ENCODE measurements at regions not wholly inside any gene's neighbourhood (a gene's known extent, or its start where the extent isn't known, plus 50 kb on each side); places are given as distances from the start of the nearest gene placed in this dataset.

DNA sequence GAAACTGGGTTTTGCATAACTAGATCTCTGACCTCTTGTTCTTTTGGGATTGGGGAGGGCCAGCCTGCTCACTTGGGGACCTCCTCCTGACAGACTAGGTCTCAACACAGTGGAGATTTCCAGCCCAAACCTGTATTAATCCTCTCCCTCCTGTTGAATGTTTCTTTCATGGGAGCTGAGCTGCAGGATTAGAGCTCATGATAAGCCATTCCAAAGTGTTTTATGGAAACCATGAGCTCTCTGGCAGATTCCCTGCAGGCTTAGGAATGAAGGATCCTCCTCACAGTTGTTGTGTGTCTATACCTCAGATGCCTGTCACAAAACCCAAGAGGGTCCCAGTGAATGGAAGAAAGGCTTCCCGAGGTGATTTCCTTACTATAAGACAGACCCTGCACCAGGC, 248.4 kb upstream of the B3GAT1 start:
- TF ChIP-seq, protein P1, sequence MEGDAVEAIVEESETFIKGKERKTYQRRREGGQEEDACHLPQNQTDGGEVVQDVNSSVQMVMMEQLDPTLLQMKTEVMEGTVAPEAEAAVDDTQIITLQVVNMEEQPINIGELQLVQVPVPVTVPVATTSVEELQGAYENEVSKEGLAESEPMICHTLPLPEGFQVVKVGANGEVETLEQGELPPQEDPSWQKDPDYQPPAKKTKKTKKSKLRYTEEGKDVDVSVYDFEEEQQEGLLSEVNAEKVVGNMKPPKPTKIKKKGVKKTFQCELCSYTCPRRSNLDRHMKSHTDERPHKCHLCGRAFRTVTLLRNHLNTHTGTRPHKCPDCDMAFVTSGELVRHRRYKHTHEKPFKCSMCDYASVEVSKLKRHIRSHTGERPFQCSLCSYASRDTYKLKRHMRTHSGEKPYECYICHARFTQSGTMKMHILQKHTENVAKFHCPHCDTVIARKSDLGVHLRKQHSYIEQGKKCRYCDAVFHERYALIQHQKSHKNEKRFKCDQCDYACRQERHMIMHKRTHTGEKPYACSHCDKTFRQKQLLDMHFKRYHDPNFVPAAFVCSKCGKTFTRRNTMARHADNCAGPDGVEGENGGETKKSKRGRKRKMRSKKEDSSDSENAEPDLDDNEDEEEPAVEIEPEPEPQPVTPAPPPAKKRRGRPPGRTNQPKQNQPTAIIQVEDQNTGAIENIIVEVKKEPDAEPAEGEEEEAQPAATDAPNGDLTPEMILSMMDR (IDR thresholded peaks at IDR 0.05 in 4 of 5, conservative IDR thresholded peaks at IDR 0.05 in 1 of 5) = no peak
- TF ChIP-seq POLR2A (IDR thresholded peaks at IDR 0.05) = no peak
